ENCODE measurements at regions not wholly inside any gene's neighbourhood (a gene's known extent, or its start where the extent isn't known, plus 50 kb on each side); places are given as distances from the start of the nearest gene placed in this dataset.

DNA sequence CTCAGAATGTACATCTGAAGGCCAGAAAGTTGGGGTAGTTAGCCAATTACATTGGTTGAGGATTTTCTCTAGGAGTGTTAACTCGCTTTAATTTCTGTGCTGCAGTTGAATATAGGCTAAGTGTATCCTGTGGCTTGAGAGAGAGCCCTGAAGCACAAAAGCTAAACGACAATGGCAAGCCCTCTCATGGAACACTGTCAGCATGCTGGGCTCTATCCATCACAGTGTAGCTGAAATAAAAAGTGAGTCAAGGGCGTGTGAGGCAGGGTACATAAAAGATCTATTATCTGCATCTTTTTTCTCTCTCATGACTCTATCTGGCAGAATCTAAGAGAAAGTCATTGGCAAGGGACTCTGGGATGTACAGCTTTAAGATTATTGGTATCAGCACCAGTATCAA, 254.2 kb upstream of the GRIA1 start:
- TF ChIP-seq, protein P1, sequence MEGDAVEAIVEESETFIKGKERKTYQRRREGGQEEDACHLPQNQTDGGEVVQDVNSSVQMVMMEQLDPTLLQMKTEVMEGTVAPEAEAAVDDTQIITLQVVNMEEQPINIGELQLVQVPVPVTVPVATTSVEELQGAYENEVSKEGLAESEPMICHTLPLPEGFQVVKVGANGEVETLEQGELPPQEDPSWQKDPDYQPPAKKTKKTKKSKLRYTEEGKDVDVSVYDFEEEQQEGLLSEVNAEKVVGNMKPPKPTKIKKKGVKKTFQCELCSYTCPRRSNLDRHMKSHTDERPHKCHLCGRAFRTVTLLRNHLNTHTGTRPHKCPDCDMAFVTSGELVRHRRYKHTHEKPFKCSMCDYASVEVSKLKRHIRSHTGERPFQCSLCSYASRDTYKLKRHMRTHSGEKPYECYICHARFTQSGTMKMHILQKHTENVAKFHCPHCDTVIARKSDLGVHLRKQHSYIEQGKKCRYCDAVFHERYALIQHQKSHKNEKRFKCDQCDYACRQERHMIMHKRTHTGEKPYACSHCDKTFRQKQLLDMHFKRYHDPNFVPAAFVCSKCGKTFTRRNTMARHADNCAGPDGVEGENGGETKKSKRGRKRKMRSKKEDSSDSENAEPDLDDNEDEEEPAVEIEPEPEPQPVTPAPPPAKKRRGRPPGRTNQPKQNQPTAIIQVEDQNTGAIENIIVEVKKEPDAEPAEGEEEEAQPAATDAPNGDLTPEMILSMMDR (conservative IDR thresholded peaks at IDR 0.05; ENCODE audit: low read depth, low read length), result no peak
- no peak for TF ChIP-seq EZH2 (IDR thresholded peaks at IDR 0.05; ENCODE audit: low read length, unreplicated experiment)
